Renal cortical epithelial cell (primary cell): ENCODE measurements at regions not wholly inside any gene's neighbourhood (a gene's known extent, or its start where the extent isn't known, plus 50 kb on each side); places are given as distances from the start of the nearest gene placed in this dataset.

Source experiments
- DNase-seq: peaks from one replicate; pipeline ENCODE4 v3.0.0-alpha.2; 2011; ENCODE audit warnings: low read depth

GRCh38 chr2:216575465-216575864 is 57.8 kb upstream of the IGFBP2 start:
- no peak for DNase-seq

GRCh38 chr2:216576616-216577015 is 56.6 kb upstream of the IGFBP2 start:
- no peak for DNase-seq

GRCh38 chr2:216578325-216578724 is 54.9 kb upstream of the IGFBP2 start:
- DNase-seq = no peak

- DNase-seq = peak; percentile 15
These were observed 50.1 kb upstream of the IGFBP2 start for GRCh38 chr2:216583147-216583546.
